ENCODE measurements at regions not wholly inside any gene's neighbourhood (a gene's known extent, or its start where the extent isn't known, plus 50 kb on each side); places are given as distances from the start of the nearest gene placed in this dataset.

GRCh38 chr4:189802884-189803283 lies 137.8 kb upstream of the FRG1 start:
- no peaks in the 10 kb centered on the region for H3K4me1 ChIP-seq (ENCODE audit: low read length)
- no peaks in the 10 kb centered on the region for H3K9me2 ChIP-seq (replicated peaks; ENCODE audit: insufficient read depth, low read length)
- no peak overlapping the region for H3K9ac ChIP-seq (ENCODE audit: low read length)
- H2AFZ ChIP-seq (ENCODE audit: low read length) = no peak overlapping the region
- no peak overlapping the region for H3K27ac ChIP-seq (ENCODE audit: low read length)
- H3K4me2 ChIP-seq (ENCODE audit: low read depth, low read length) = no peak overlapping the region
- no peak for DNase-seq
- H3K36me3 ChIP-seq (replicated peaks; ENCODE audit: insufficient read depth, low read length) = no peaks in the 10 kb centered on the region
- no peak overlapping the region for H3K4me3 ChIP-seq (ENCODE audit: low read length)
- H3F3A ChIP-seq (ENCODE audit: insufficient read depth, low read length) = no peaks in the 10 kb centered on the region
- no peak for TF ChIP-seq EZH2 (optimal IDR thresholded peaks at IDR 0.05; ENCODE audit: low read depth, low read length)
- TF ChIP-seq CTCF (IDR thresholded peaks at IDR 0.05; ENCODE audit: low read length) = no peak
- TF ChIP-seq EZH2phosphoT487 (IDR thresholded peaks at IDR 0.05; ENCODE audit: low read length) = no peak
- no peaks in the 10 kb centered on the region for H4K20me1 ChIP-seq (ENCODE audit: insufficient read depth, low read length)
- H3K9me3 ChIP-seq (replicated peaks; ENCODE audit: insufficient read depth, low read length) = no peaks in the 10 kb centered on the region
- H3K27me3 ChIP-seq (replicated peaks; ENCODE audit: insufficient read depth, low read length) = no peaks in the 10 kb centered on the region
- H3K79me2 ChIP-seq (ENCODE audit: low read length) = no peaks in the 10 kb centered on the region

GRCh38 chr4:189804894-189805293 lies 135.8 kb upstream of the FRG1 start:
- H3K4me1 ChIP-seq (ENCODE audit: low read length) = no peaks in the 10 kb centered on the region
- H3K4me3 ChIP-seq (ENCODE audit: low read length) = no peak overlapping the region
- no peaks in the 10 kb centered on the region for H3K9me3 ChIP-seq (replicated peaks; ENCODE audit: insufficient read depth, low read length)
- H3K4me2 ChIP-seq (ENCODE audit: low read depth, low read length) = no peak overlapping the region
- H3K79me2 ChIP-seq (ENCODE audit: low read length) = no peaks in the 10 kb centered on the region
- no peaks in the 10 kb centered on the region for H3K9me2 ChIP-seq (replicated peaks; ENCODE audit: insufficient read depth, low read length)
- TF ChIP-seq CTCF (IDR thresholded peaks at IDR 0.05; ENCODE audit: low read length) = no peak
- TF ChIP-seq EZH2 (optimal IDR thresholded peaks at IDR 0.05; ENCODE audit: low read depth, low read length) = no peak
- TF ChIP-seq EZH2phosphoT487 (IDR thresholded peaks at IDR 0.05; ENCODE audit: low read length) = no peak
- DNase-seq = no peak
- H3F3A ChIP-seq (ENCODE audit: insufficient read depth, low read length) = no peaks in the 10 kb centered on the region
- H3K9ac ChIP-seq (ENCODE audit: low read length) = no peak overlapping the region
- H3K36me3 ChIP-seq (replicated peaks; ENCODE audit: insufficient read depth, low read length) = no peaks in the 10 kb centered on the region
- H4K20me1 ChIP-seq (ENCODE audit: insufficient read depth, low read length) = no peaks in the 10 kb centered on the region
- no peak overlapping the region for H3K27ac ChIP-seq (ENCODE audit: low read length)
- no peaks in the 10 kb centered on the region for H3K27me3 ChIP-seq (replicated peaks; ENCODE audit: insufficient read depth, low read length)
- no peak overlapping the region for H2AFZ ChIP-seq (ENCODE audit: low read length)

GRCh38 chr4:189806506-189806905 lies 134.2 kb upstream of the FRG1 start:
- Histone ChIP-seq H3K4me3 (ENCODE audit: low read length) (no peak overlapping the region), H3K4me1 (ENCODE audit: low read length) (no peaks in the 10 kb centered on the region), H3K27ac (ENCODE audit: low read length) (no peak overlapping the region), H3K9me2 (replicated peaks; ENCODE audit: insufficient read depth, low read length) (no peaks in the 10 kb centered on the region), H3F3A (ENCODE audit: insufficient read depth, low read length) (no peaks in the 10 kb centered on the region), H3K4me2 (ENCODE audit: low read depth, low read length) (no peak overlapping the region), H3K9me3 (replicated peaks; ENCODE audit: insufficient read depth, low read length) (no peaks in the 10 kb centered on the region), H2AFZ (ENCODE audit: low read length) (no peak overlapping the region), H3K36me3 (replicated peaks; ENCODE audit: insufficient read depth, low read length) (no peaks in the 10 kb centered on the region), H4K20me1 (ENCODE audit: insufficient read depth, low read length) (no peaks in the 10 kb centered on the region), H3K27me3 (replicated peaks; ENCODE audit: insufficient read depth, low read length) (no peaks in the 10 kb centered on the region), H3K9ac (ENCODE audit: low read length) (no peak overlapping the region), H3K79me2 (ENCODE audit: low read length) (no peaks in the 10 kb centered on the region)
- DNase-seq = no peak
- no peak for TF ChIP-seq EZH2phosphoT487 (IDR thresholded peaks at IDR 0.05; ENCODE audit: low read length)
- no peak for TF ChIP-seq CTCF (IDR thresholded peaks at IDR 0.05; ENCODE audit: low read length)
- TF ChIP-seq EZH2 (optimal IDR thresholded peaks at IDR 0.05; ENCODE audit: low read depth, low read length) = no peak
